ENCODE measurements at regions not wholly inside any gene's neighbourhood (a gene's known extent, or its start where the extent isn't known, plus 50 kb on each side); places are given as distances from the start of the nearest gene placed in this dataset.

- Histone ChIP-seq H3K4me1 (ENCODE audit: insufficient read depth, low read length, poor library complexity, severe bottlenecking) (no peaks in the 10 kb centered on the region), H3K4me3 (ENCODE audit: low read length, poor library complexity, severe bottlenecking) (no peak overlapping the region), H3F3A (ENCODE audit: low read depth) (no peaks in the 10 kb centered on the region), H3K36me3 (ENCODE audit: insufficient read depth, low read length) (no peaks in the 10 kb centered on the region), H4K20me1 (ENCODE audit: insufficient read depth, low read length, poor library complexity, severe bottlenecking) (no peaks in the 10 kb centered on the region), H3K9me3 (ENCODE audit: insufficient read depth, low read depth, low read length) (no peaks in the 10 kb centered on the region), H3K79me2 (ENCODE audit: insufficient read depth, low read length) (no peaks in the 10 kb centered on the region), H3K27me3 (ENCODE audit: insufficient read depth, low read length, poor library complexity, severe bottlenecking) (no peaks in the 10 kb centered on the region), H3K4me2 (ENCODE audit: low read depth, low read length, poor library complexity, severe bottlenecking) (no peak overlapping the region), H2AFZ (ENCODE audit: low read length) (no peak overlapping the region), H3K9ac (ENCODE audit: low read depth, low read length, poor library complexity, severe bottlenecking) (no peak overlapping the region), H3K9me2 (replicated peaks; ENCODE audit: low read depth, low read length) (no peaks in the 10 kb centered on the region)
- TF ChIP-seq EZH2phosphoT487 (IDR thresholded peaks at IDR 0.05; ENCODE audit: borderline replicate concordance) = no peak
- TF ChIP-seq, protein P1, sequence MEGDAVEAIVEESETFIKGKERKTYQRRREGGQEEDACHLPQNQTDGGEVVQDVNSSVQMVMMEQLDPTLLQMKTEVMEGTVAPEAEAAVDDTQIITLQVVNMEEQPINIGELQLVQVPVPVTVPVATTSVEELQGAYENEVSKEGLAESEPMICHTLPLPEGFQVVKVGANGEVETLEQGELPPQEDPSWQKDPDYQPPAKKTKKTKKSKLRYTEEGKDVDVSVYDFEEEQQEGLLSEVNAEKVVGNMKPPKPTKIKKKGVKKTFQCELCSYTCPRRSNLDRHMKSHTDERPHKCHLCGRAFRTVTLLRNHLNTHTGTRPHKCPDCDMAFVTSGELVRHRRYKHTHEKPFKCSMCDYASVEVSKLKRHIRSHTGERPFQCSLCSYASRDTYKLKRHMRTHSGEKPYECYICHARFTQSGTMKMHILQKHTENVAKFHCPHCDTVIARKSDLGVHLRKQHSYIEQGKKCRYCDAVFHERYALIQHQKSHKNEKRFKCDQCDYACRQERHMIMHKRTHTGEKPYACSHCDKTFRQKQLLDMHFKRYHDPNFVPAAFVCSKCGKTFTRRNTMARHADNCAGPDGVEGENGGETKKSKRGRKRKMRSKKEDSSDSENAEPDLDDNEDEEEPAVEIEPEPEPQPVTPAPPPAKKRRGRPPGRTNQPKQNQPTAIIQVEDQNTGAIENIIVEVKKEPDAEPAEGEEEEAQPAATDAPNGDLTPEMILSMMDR (conservative IDR thresholded peaks at IDR 0.05; ENCODE audit: low read length) = no peak
Measured at GRCh38 chr11:28384418-28384817, 276.2 kb downstream of the METTL15 start.

DNA sequence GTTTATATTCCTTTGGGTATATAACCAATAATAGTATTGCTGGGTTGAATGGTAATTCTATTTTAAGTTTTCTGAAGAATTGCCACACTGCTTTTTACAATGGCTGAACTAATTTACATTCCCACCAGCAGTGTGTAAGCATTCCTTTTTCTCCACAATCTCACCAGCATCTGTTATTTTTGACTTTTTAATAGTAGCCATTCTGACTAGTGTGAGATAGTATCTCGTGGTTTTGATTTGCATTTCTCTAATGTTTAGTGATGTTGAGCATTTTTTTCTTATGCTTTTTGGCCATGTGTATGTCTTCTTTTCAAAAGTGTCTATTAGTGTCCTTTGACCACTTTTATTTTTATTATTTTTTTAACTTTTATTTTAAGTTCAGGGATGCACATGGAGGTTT, 275.3 kb downstream of the METTL15 start:
- H3K79me2 ChIP-seq (ENCODE audit: insufficient read depth, low read length) = no peaks in the 10 kb centered on the region
- H4K20me1 ChIP-seq (ENCODE audit: insufficient read depth, low read length, poor library complexity, severe bottlenecking) = no peaks in the 10 kb centered on the region
- no peaks in the 10 kb centered on the region for H3F3A ChIP-seq (ENCODE audit: low read depth)
- H3K27me3 ChIP-seq (ENCODE audit: insufficient read depth, low read length, poor library complexity, severe bottlenecking) = no peaks in the 10 kb centered on the region
- TF ChIP-seq, protein P1 (conservative IDR thresholded peaks at IDR 0.05; ENCODE audit: low read length) = no peak
- TF ChIP-seq EZH2phosphoT487 (IDR thresholded peaks at IDR 0.05; ENCODE audit: borderline replicate concordance) = no peak
- no peak overlapping the region for H3K4me3 ChIP-seq (ENCODE audit: low read length, poor library complexity, severe bottlenecking)
- H3K9me2 ChIP-seq (replicated peaks; ENCODE audit: low read depth, low read length) = no peaks in the 10 kb centered on the region
- H2AFZ ChIP-seq (ENCODE audit: low read length) = no peak overlapping the region
- H3K4me1 ChIP-seq (ENCODE audit: insufficient read depth, low read length, poor library complexity, severe bottlenecking) = no peaks in the 10 kb centered on the region
- no peaks in the 10 kb centered on the region for H3K36me3 ChIP-seq (ENCODE audit: insufficient read depth, low read length)
- no peaks in the 10 kb centered on the region for H3K9me3 ChIP-seq (ENCODE audit: insufficient read depth, low read depth, low read length)
- no peak overlapping the region for H3K4me2 ChIP-seq (ENCODE audit: low read depth, low read length, poor library complexity, severe bottlenecking)
- H3K9ac ChIP-seq (ENCODE audit: low read depth, low read length, poor library complexity, severe bottlenecking) = no peak overlapping the region

All from Loucy (cell line).